ENCODE measurements at regions not wholly inside any gene's neighbourhood (a gene's known extent, or its start where the extent isn't known, plus 50 kb on each side); places are given as distances from the start of the nearest gene placed in this dataset.

DNA sequence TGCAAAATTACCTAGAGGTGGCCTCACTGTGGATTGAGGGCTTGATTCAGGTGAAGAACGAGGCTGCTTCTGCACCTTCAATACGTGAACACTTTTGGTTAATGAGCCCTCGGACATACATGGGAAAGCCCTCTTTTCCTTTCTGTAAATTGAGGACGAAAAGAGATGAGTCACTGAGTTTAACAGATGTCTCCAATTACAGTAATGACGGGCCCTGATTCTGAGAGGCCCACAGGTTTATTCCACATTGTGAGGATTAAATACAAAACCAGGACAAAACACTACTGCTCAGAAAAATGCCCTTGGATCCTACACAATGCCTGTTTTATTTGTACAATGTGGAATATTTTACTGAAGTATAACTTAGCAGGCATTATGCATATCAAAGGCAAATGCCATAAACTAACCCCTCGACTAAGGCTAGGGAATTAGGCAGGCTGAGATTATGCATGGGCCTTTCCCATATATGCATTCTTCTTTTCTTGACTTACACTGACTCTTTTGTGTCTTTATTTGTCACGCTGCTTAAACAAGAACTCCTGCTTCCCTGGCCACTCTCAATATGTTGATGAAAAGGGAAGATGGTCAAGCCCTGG, 819.9 kb downstream of the OLFM4 start:
- H3K27me3 ChIP-seq (ENCODE audit: control insufficient read depth in 2 of 2, insufficient read depth in 2 of 2, low read length in 2 of 2), result no peaks in the 10 kb centered on the region
- Mint-ChIP-seq H3K9me3 (peaks cover 0 to 6% (median 1%) of the 10 kb centered on the region in 7 donors), H3K4me3 (no peak overlapping the region), H3K27ac (no peak overlapping the region), H3K4me1 (no peaks in the 10 kb centered on the region), H3K36me3 (no peaks in the 10 kb centered on the region), H3K27me3 (ENCODE audit: low read depth in 3 of 3) (no peaks in the 10 kb centered on the region)
- H3K27ac ChIP-seq (ENCODE audit: low read depth in 1 of 2, low read length in 2 of 2), result no peak overlapping the region
- 67% methylated on average over 3 of the region's 7 CpGs for WGBS (ENCODE audit: insufficient coverage)
- no peak overlapping the region for H3K9ac ChIP-seq (ENCODE audit: insufficient read depth, low read length, poor library complexity, severe bottlenecking)
- intact Hi-C loops (cut with micrococcal nuclease), result no loop called here
- no peak overlapping the region for H2AFZ ChIP-seq (ENCODE audit: insufficient read depth, low read depth, low read length, poor library complexity, severe bottlenecking)
- H3K9me3 ChIP-seq (replicated peaks in 1 of 2; ENCODE audit: control insufficient read depth in 1 of 2, insufficient read depth in 1 of 2, low read length in 2 of 2), result no peaks in the 10 kb centered on the region
- H3K79me2 ChIP-seq (ENCODE audit: insufficient read depth, low read length), result no peaks in the 10 kb centered on the region
- H4K20me1 ChIP-seq (ENCODE audit: insufficient read depth, low read length), result no peaks in the 10 kb centered on the region
- H3K4me2 ChIP-seq (replicated peaks; ENCODE audit: extremely low read depth, low read length, poor library complexity, severe bottlenecking), result no peak overlapping the region
- no peaks in the 10 kb centered on the region for H3K36me3 ChIP-seq (replicated peaks in 1 of 2; ENCODE audit: control insufficient read depth in 1 of 2, insufficient read depth in 2 of 2, low read length in 2 of 2)
- DNase-seq, result no peak
- H3K4me1 ChIP-seq (ENCODE audit: control insufficient read depth in 1 of 2, insufficient read depth in 2 of 2, low read length in 2 of 2), result no peaks in the 10 kb centered on the region
- H3K4me3 ChIP-seq (replicated peaks in 1 of 3; ENCODE audit: low read depth in 2 of 3, low read length in 3 of 3), result no peak overlapping the region
- TF ChIP-seq, protein P1, sequence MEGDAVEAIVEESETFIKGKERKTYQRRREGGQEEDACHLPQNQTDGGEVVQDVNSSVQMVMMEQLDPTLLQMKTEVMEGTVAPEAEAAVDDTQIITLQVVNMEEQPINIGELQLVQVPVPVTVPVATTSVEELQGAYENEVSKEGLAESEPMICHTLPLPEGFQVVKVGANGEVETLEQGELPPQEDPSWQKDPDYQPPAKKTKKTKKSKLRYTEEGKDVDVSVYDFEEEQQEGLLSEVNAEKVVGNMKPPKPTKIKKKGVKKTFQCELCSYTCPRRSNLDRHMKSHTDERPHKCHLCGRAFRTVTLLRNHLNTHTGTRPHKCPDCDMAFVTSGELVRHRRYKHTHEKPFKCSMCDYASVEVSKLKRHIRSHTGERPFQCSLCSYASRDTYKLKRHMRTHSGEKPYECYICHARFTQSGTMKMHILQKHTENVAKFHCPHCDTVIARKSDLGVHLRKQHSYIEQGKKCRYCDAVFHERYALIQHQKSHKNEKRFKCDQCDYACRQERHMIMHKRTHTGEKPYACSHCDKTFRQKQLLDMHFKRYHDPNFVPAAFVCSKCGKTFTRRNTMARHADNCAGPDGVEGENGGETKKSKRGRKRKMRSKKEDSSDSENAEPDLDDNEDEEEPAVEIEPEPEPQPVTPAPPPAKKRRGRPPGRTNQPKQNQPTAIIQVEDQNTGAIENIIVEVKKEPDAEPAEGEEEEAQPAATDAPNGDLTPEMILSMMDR (IDR thresholded peaks at IDR 0.05), result no peak

DNA sequence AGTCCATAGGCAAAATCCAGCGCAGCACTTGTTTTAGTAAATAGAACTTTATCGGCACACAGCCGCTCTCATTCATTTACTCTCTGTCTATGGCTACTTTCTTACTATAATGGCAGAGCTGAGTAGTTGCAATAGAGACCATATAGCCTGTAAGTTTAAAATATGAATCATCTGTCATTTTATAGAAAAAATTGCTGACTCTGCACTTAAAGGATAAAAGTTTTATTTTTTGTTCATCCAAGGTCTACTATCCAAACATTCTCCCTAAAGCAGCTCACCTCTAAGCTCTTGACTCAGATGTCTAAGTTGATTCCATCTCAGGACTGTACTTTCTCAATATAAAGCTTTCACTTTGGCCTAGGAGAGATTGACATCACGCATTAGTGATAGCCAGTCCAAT, 825.7 kb downstream of the OLFM4 start:
- H3K27ac Mint-ChIP-seq, result no peak overlapping the region
- H3K4me3 ChIP-seq (replicated peaks in 1 of 3; ENCODE audit: low read depth in 2 of 3, low read length in 3 of 3), result no peak overlapping the region
- no peaks in the 10 kb centered on the region for H3K9me3 ChIP-seq (replicated peaks in 1 of 2; ENCODE audit: control insufficient read depth in 1 of 2, insufficient read depth in 1 of 2, low read length in 2 of 2)
- H3K36me3 ChIP-seq (replicated peaks in 1 of 2; ENCODE audit: control insufficient read depth in 1 of 2, insufficient read depth in 2 of 2, low read length in 2 of 2), result no peaks in the 10 kb centered on the region
- H3K27me3 ChIP-seq (ENCODE audit: control insufficient read depth in 2 of 2, insufficient read depth in 2 of 2, low read length in 2 of 2), result no peaks in the 10 kb centered on the region
- TF ChIP-seq, protein P1 (IDR thresholded peaks at IDR 0.05), result no peak
- no peak overlapping the region for H2AFZ ChIP-seq (ENCODE audit: insufficient read depth, low read depth, low read length, poor library complexity, severe bottlenecking)
- H3K79me2 ChIP-seq (ENCODE audit: insufficient read depth, low read length), result no peaks in the 10 kb centered on the region
- H3K4me2 ChIP-seq (replicated peaks; ENCODE audit: extremely low read depth, low read length, poor library complexity, severe bottlenecking), result no peak overlapping the region
- H3K9ac ChIP-seq (ENCODE audit: insufficient read depth, low read length, poor library complexity, severe bottlenecking), result no peak overlapping the region
- H3K4me3 Mint-ChIP-seq, result no peak overlapping the region
- no CpG with 5 or more reads among the region's 4 CpGs for WGBS (ENCODE audit: insufficient coverage)
- H3K27ac ChIP-seq (ENCODE audit: low read depth in 1 of 2, low read length in 2 of 2), result no peak overlapping the region
- H3K27me3 Mint-ChIP-seq (ENCODE audit: low read depth in 3 of 3), result no peaks in the 10 kb centered on the region
- no peaks in the 10 kb centered on the region for H3K36me3 Mint-ChIP-seq
- DNase-seq, result no peak
- no peaks in the 10 kb centered on the region for H3K4me1 ChIP-seq (ENCODE audit: control insufficient read depth in 1 of 2, insufficient read depth in 2 of 2, low read length in 2 of 2)
- H3K9me3 Mint-ChIP-seq, result peaks cover 0 to 9% (median 4%) of the 10 kb centered on the region in 7 donors
- intact Hi-C loops (cut with micrococcal nuclease), result no loop called here
- H4K20me1 ChIP-seq (ENCODE audit: insufficient read depth, low read length), result no peaks in the 10 kb centered on the region
- no peaks in the 10 kb centered on the region for H3K4me1 Mint-ChIP-seq
